ENCODE measurements at regions not wholly inside any gene's neighbourhood (a gene's known extent, or its start where the extent isn't known, plus 50 kb on each side); places are given as distances from the start of the nearest gene placed in this dataset.

DNA sequence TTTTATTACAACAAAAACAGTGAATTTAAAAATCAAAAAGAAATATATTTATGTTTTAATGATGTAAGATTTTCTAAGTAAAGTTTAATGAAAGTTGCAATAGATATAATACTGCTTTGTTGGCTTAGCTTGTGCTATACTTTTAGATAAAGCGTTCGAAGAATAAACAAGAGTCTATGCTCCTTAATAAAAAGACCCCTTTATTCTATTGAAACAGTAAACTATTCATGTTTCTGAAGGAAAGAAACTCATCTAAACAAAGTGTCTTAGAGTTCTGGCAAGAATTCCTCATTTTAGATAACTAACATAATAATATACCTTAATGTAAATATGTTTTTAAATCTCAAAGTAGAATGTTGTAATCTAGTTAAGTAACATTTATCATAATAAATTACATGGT lies 179.0 kb downstream of the RASSF9 start:
- H3K4me1 ChIP-seq (ENCODE audit: low read length) = no peaks in the 10 kb centered on the region
- H3K36me3 ChIP-seq (replicated peaks; ENCODE audit: low read depth, low read length) = no peaks in the 10 kb centered on the region
- no peak overlapping the region for H3K4me3 ChIP-seq (ENCODE audit: low read length)
- no peak overlapping the region for H3K27ac ChIP-seq (ENCODE audit: low read length)
- H3K9me3 ChIP-seq (ENCODE audit: insufficient read depth, low read length) = no peaks in the 10 kb centered on the region
- H3K79me2 ChIP-seq (ENCODE audit: low read length) = no peaks in the 10 kb centered on the region
- H3K9ac ChIP-seq (ENCODE audit: low read length) = no peak overlapping the region
- H4K20me1 ChIP-seq (ENCODE audit: insufficient read depth, low read length) = no peaks in the 10 kb centered on the region
- no peaks in the 10 kb centered on the region for H3K27me3 ChIP-seq (ENCODE audit: low read depth, low read length)
- H3K4me2 ChIP-seq (ENCODE audit: low read length) = no peak overlapping the region
- no peak for TF ChIP-seq EZH2phosphoT487 (IDR thresholded peaks at IDR 0.05; ENCODE audit: low read depth)
- TF ChIP-seq, protein P1, sequence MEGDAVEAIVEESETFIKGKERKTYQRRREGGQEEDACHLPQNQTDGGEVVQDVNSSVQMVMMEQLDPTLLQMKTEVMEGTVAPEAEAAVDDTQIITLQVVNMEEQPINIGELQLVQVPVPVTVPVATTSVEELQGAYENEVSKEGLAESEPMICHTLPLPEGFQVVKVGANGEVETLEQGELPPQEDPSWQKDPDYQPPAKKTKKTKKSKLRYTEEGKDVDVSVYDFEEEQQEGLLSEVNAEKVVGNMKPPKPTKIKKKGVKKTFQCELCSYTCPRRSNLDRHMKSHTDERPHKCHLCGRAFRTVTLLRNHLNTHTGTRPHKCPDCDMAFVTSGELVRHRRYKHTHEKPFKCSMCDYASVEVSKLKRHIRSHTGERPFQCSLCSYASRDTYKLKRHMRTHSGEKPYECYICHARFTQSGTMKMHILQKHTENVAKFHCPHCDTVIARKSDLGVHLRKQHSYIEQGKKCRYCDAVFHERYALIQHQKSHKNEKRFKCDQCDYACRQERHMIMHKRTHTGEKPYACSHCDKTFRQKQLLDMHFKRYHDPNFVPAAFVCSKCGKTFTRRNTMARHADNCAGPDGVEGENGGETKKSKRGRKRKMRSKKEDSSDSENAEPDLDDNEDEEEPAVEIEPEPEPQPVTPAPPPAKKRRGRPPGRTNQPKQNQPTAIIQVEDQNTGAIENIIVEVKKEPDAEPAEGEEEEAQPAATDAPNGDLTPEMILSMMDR (IDR thresholded peaks at IDR 0.05; ENCODE audit: low read depth, low read length) = no peak
- no peak overlapping the region for H2AFZ ChIP-seq (ENCODE audit: low read depth, low read length)

DNA sequence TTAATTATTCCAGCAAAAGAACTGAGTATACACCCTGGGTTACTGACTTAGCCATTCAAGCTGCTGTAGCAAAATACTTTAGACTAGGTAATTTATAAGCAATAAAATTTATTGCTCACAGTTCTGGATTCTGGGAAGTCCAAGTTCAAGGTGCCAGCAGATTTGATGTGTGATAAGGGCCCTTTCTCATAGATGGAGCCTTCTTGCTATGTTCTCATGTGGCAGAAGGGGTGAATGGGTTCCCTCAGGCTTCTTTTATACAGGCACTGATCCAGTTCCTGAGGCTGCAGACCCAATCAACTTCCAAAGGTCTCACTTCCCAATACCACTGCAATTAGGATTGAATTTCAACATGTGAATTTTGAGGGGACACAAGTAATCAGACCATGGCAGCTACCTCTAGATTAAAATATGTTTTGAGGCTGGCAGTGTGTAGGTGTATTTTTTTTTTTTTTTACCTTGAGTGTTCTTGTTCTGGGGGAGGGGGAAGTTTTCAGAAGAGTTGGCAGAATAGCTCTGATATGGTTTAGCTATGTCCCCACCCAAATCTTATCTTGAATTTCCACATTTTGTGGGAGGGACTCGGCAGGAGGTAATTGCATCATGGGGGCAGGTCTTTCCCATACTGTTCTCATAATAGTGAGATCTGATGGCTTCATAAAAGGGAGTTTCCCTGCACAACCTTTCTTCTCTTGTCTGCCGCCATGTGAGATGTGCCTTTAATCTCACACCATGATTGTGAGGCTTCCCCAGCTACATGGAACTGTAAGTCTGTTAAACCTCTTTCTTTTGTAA lies 178.2 kb downstream of the RASSF9 start:
- Histone ChIP-seq H2AFZ (ENCODE audit: low read depth, low read length) (no peak overlapping the region), H3K27me3 (ENCODE audit: low read depth, low read length) (no peaks in the 10 kb centered on the region)
- TF ChIP-seq, protein P1 (IDR thresholded peaks at IDR 0.05; ENCODE audit: low read depth, low read length) = no peak
- no peak for TF ChIP-seq EZH2phosphoT487 (IDR thresholded peaks at IDR 0.05; ENCODE audit: low read depth)

DNA sequence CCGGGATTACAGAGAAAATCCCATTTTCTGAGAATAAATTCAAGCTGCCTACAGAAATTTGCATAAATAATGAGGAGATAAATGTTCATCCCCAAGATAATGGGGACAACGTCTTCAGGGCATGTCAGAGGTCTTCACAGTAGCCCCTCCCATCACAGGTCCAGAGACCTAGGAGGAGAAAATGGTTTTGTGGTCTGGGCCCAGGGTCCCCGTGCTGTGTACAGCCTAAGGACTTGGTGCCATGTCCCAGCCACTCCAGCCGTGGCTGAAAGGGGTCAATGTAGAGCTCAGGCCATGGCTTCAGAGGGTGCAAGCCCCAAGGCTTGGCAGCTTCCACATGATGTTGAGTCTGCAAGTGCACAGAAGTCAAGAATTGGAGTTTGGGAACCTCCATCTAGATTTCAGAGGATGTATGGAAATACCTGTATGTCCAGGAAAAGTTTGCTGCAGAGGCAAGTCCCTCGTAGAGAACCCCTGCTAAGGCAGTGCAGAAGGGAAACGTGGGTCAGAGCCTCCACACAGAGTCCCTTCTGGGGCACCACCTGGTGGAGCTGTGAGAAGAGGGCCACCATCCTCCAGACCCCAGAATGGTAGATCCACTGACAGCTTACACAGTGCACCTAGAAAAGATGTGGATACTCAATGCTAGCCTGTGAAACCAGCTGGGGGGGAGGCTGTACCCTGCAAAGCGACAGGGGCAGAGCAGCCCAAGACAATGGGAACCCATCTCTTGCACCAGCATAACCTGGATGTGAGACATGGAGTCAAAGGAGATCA lies 176.3 kb downstream of the RASSF9 start:
- no peaks in the 10 kb centered on the region for H3K79me2 ChIP-seq (ENCODE audit: low read length)
- H3K27me3 ChIP-seq (ENCODE audit: low read depth, low read length) = no peaks in the 10 kb centered on the region
- H4K20me1 ChIP-seq (ENCODE audit: insufficient read depth, low read length) = no peaks in the 10 kb centered on the region
- peaks cover 11% of the 10 kb centered on the region; the same call in 1 of the 2 replicates for H3K4me1 ChIP-seq (ENCODE audit: low read length)
- no peak overlapping the region for H3K4me2 ChIP-seq (ENCODE audit: low read length)
- no peak overlapping the region for H2AFZ ChIP-seq (ENCODE audit: low read depth, low read length)
- H3K9ac ChIP-seq (ENCODE audit: low read length) = no peak overlapping the region
- H3K27ac ChIP-seq (ENCODE audit: low read length) = no peak overlapping the region
- H3K9me3 ChIP-seq (ENCODE audit: insufficient read depth, low read length) = peaks cover 3% of the 10 kb centered on the region; the same call in 1 of the 2 replicates
- no peak overlapping the region for H3K4me3 ChIP-seq (ENCODE audit: low read length)
- H3K36me3 ChIP-seq (replicated peaks; ENCODE audit: low read depth, low read length) = no peaks in the 10 kb centered on the region
- TF ChIP-seq, protein P1 (IDR thresholded peaks at IDR 0.05; ENCODE audit: low read depth, low read length) = no peak
- TF ChIP-seq EZH2phosphoT487 (IDR thresholded peaks at IDR 0.05; ENCODE audit: low read depth) = no peak

More for the DNA sequence above, 178.2 kb downstream of the RASSF9 start:
- H3K79me2 ChIP-seq (ENCODE audit: low read length) = no peaks in the 10 kb centered on the region
- H3K4me1 ChIP-seq (ENCODE audit: low read length) = peaks cover under 1% of the 10 kb centered on the region; the same call in 1 of the 2 replicates
- no peaks in the 10 kb centered on the region for H4K20me1 ChIP-seq (ENCODE audit: insufficient read depth, low read length)
- H3K36me3 ChIP-seq (replicated peaks; ENCODE audit: low read depth, low read length) = no peaks in the 10 kb centered on the region
- H3K9ac ChIP-seq (ENCODE audit: low read length) = no peak overlapping the region
- no peak overlapping the region for H3K27ac ChIP-seq (ENCODE audit: low read length)
- no peaks in the 10 kb centered on the region for H3K9me3 ChIP-seq (ENCODE audit: insufficient read depth, low read length)
- H3K4me2 ChIP-seq (ENCODE audit: low read length) = no peak overlapping the region
- no peak overlapping the region for H3K4me3 ChIP-seq (ENCODE audit: low read length)
